Mammary epithelial cell (primary cell): ENCODE measurements at regions not wholly inside any gene's neighbourhood (a gene's known extent, or its start where the extent isn't known, plus 50 kb on each side); places are given as distances from the start of the nearest gene placed in this dataset.

Experiments used
- CTCF ChIP-seq, 2 donors: IDR thresholded peaks in 1 of 2; conservative IDR thresholded peaks in 1 of 2; 2 replicates each; pipeline ENCODE4 v1.5.1; 2011 to 2012; ENCODE audit warnings: inconsistent platforms in 2 of 2, low read length in 2 of 2, mild to moderate bottlenecking in 2 of 2, control low read depth in 1 of 2, low read depth in 1 of 2; ENCODE audit not compliant: insufficient read depth in 1 of 2; ENCODE audit errors: extremely low read depth in 1 of 2
- EZH2 ChIP-seq: IDR thresholded peaks from 2 replicates; pipeline ENCODE4 v1.6.1; 2012; ENCODE audit warnings: low read length, inconsistent platforms, borderline replicate concordance

GRCh38 chr3:71926262-71926600 is 141.3 kb upstream of the PROK2 start:
- TF ChIP-seq EZH2 (no peak), CTCF (conservative IDR thresholded peaks at IDR 0.05 in 1 of 2, IDR thresholded peaks at IDR 0.05 in 1 of 2; ENCODE audit: extremely low read depth in 1 of 2, insufficient read depth in 1 of 2, low read depth in 1 of 2, low read length in 2 of 2) (peak; percentile 83 to 86)
